Esophagus muscularis mucosa (tissue), 4 donors: ENCODE measurements at regions not wholly inside any gene's neighbourhood (a gene's known extent, or its start where the extent isn't known, plus 50 kb on each side); places are given as distances from the start of the nearest gene placed in this dataset.

Experiments used
- DNase-seq: peaks from one replicate; pipeline ENCODE4 v3.0.0-alpha.2; 2017; ENCODE audit errors: extremely low spot score
- H3K27ac ChIP-seq, 4 donors: fragments of 200-600 bp; sonication (generic); replicated peaks in 1 of 4; 1 replicate in 3 of 4; 2 replicates in 1 of 4; pipeline ENCODE4 v1.5.1; 2016 to 2019; ENCODE audit warnings: mild to moderate bottlenecking in 1 of 4
- H3K27me3 ChIP-seq, 4 donors: fragments of 200-600 bp; sonication (generic); one replicate each; pipeline versions ENCODE4 v1.5.1 to v1.6.0; 2016 to 2019
- H3K36me3 ChIP-seq, 4 donors: fragments of 200-600 bp; sonication (generic); one replicate each; pipeline ENCODE4 v1.5.1; 2016 to 2019
- H3K4me1 ChIP-seq, 4 donors: fragments of 200-600 bp; sonication (generic); one replicate each; pipeline ENCODE4 v1.5.1; 2016 to 2019
- H3K4me3 ChIP-seq, 4 donors: fragments of 200-600 bp; sonication (generic); 1 replicate in 2 of 4; 2 replicates in 2 of 4; pipeline ENCODE4 v1.5.1; 2016 to 2019; ENCODE audit warnings: mild to moderate bottlenecking in 4 of 4, moderate library complexity in 1 of 4
- H3K9me3 ChIP-seq, 4 donors: fragments of 200-600 bp; sonication (generic); 1 replicate in 3 of 4; 2 replicates in 1 of 4; pipeline ENCODE4 v1.5.1; 2016 to 2019
- EP300 ChIP-seq: sonication (generic); formaldehyde crosslinking; IDR thresholded peaks from one replicate; pipeline ENCODE4 v1.6.1; 2017; ENCODE audit warnings: antibody characterized with exemption
- POLR2A ChIP-seq: fragments of 450-650 bp; IDR thresholded peaks from one replicate; pipeline ENCODE4 v1.6.1; 2017; ENCODE audit warnings: antibody characterized with exemption, moderate library complexity, mild to moderate bottlenecking, low read depth
- POLR2AphosphoS5 ChIP-seq, 2 donors: sonication (generic); formaldehyde crosslinking; IDR thresholded peaks; one replicate each; pipeline ENCODE4 v1.6.1; 2017; ENCODE audit warnings: antibody characterized with exemption in 2 of 2
- WGBS: methylation state at CpG from one replicate; pipeline ENCODE4 v1.1.5; 2018; 5-methylcytosine and 5-hydroxymethylcytosine counted together
- intact Hi-C: fragments of 100-400 bp; cut with DNase I; formaldehyde crosslinking; loops from one replicate; pipeline ENCODE4 v1.15.1; 2023
- TF ChIP-seq, protein P1 (sequence below), 3 experiments: fragments of 200-600 bp in 2 of 3; fragments of 450-650 bp in 1 of 3; sonication (generic) in 2 of 3; IDR thresholded peaks; one replicate each; pipeline ENCODE4 v1.5.1; 2017 to 2019; ENCODE audit warnings: antibody characterized with exemption in 3 of 3, mild to moderate bottlenecking in 2 of 3, moderate library complexity in 1 of 3

DNA sequence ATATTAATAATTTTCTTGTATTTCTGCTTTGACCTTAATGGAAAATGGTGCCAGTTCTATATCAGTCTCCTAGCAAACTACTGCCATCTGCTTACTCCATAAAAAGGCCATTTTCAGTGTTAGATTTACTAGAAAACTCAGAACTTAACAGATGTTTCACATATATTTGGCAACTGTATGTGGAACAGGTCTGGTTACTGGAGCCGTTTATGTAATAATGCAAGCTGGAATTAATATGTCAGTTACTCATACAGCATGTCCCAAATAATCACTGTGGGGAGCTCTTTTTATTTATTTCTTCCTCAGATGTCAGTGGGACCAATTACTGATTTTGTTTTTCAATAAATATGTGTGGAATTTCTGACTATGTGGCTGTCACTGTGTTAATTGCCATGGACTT lies 1247.6 kb downstream of the CNTNAP5 start:
- Histone ChIP-seq H3K27me3 (no peaks in the 10 kb centered on the region), H3K4me1 (no peaks in the 10 kb centered on the region), H3K27ac (no peak overlapping the region), H3K9me3 (no peaks in the 10 kb centered on the region), H3K4me3 (no peak overlapping the region), H3K36me3 (no peaks in the 10 kb centered on the region)
- no peak for TF ChIP-seq POLR2AphosphoS5 (IDR thresholded peaks at IDR 0.05)
- no peak for TF ChIP-seq POLR2A
- no peak for TF ChIP-seq EP300
- TF ChIP-seq, protein P1, sequence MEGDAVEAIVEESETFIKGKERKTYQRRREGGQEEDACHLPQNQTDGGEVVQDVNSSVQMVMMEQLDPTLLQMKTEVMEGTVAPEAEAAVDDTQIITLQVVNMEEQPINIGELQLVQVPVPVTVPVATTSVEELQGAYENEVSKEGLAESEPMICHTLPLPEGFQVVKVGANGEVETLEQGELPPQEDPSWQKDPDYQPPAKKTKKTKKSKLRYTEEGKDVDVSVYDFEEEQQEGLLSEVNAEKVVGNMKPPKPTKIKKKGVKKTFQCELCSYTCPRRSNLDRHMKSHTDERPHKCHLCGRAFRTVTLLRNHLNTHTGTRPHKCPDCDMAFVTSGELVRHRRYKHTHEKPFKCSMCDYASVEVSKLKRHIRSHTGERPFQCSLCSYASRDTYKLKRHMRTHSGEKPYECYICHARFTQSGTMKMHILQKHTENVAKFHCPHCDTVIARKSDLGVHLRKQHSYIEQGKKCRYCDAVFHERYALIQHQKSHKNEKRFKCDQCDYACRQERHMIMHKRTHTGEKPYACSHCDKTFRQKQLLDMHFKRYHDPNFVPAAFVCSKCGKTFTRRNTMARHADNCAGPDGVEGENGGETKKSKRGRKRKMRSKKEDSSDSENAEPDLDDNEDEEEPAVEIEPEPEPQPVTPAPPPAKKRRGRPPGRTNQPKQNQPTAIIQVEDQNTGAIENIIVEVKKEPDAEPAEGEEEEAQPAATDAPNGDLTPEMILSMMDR (IDR thresholded peaks at IDR 0.05), result no peak
- intact Hi-C loops, result no loop called here
- WGBS, result 56% methylated on average over 1 of the region's 1 CpG
- DNase-seq, result no peak

DNA sequence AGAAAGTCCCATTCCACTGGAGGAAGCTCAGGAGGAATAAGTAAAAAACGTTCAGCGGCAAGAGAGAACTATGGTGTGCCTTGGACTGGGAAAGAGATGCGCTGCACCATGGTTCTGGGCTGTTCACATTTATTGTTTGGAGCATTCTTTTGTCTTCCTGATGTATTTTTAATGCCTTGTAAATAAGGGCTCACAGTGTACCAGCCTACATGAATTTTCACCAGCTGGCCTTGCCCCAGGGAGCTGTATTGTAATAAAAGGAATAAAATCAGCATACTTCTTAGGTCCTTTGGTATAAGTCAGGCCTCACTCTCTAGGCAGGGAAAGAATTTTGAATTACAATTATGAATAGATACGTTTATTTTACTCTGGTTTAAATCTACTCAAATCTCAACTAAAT lies 1249.6 kb downstream of the CNTNAP5 start:
- Histone ChIP-seq H3K4me3 (no peak overlapping the region), H3K9me3 (no peaks in the 10 kb centered on the region), H3K27me3 (no peaks in the 10 kb centered on the region), H3K36me3 (no peaks in the 10 kb centered on the region), H3K4me1 (no peaks in the 10 kb centered on the region), H3K27ac (no peak overlapping the region)
- DNase-seq, result no peak
- WGBS, result 81% methylated on average over 4 of the region's 4 CpGs
- intact Hi-C loops, result no loop called here
- TF ChIP-seq EP300 (no peak), POLR2A (no peak), POLR2AphosphoS5 (IDR thresholded peaks at IDR 0.05) (no peak)
- TF ChIP-seq, protein P1 (IDR thresholded peaks at IDR 0.05), result no peak

DNA sequence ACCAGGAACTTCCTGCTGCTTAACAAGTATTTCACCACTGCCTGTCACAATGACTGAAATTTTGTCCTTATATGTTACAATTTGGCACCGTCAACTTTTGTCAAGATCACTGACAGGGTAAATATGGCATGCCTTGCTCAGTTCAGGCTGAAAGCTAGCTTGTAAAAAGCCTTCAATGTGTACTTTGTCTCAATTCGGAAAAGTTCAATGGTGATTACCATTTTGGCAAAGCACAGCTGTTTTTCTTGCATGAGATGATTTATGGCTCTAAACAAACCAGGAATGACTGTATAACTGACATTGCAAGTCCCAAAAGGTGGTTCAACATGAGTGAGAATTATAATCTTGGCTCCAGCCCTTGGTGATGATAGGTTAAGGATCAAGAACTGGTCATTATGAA lies 1255.2 kb downstream of the CNTNAP5 start:
- Histone ChIP-seq H3K27ac (no peak overlapping the region), H3K27me3 (no peaks in the 10 kb centered on the region), H3K36me3 (no peaks in the 10 kb centered on the region), H3K4me3 (no peak overlapping the region), H3K4me1 (no peaks in the 10 kb centered on the region), H3K9me3 (no peaks in the 10 kb centered on the region)
- no peak for DNase-seq
- intact Hi-C loops, result no loop called here
- WGBS, result 49% methylated on average over 2 of the region's 2 CpGs
- TF ChIP-seq EP300 (no peak), POLR2AphosphoS5 (IDR thresholded peaks at IDR 0.05) (no peak), POLR2A (no peak)
- TF ChIP-seq, protein P1 (IDR thresholded peaks at IDR 0.05), result no peak

DNA sequence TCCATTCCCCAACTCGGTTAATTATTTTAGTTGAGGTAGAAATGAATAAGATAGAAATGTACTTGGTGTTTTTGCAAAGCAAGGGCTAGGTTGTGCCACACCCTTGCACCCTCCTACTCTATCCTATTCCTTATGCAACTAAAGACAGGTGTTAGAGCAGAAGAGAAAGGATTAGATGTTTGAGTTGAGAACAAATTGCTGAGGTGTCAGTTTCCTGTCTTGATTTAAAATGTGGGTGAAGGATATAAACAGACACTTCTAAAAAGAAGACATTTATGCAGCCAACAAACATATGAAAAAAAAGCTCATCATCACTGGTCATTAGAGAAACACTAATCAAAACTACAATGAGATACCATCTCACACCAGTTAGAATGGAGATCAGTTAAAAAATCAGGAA lies 1256.2 kb downstream of the CNTNAP5 start:
- Histone ChIP-seq H3K4me3 (no peak overlapping the region), H3K9me3 (no peaks in the 10 kb centered on the region), H3K4me1 (no peaks in the 10 kb centered on the region), H3K36me3 (no peaks in the 10 kb centered on the region), H3K27me3 (no peaks in the 10 kb centered on the region), H3K27ac (no peak overlapping the region)
- WGBS, result 94% methylated on average over 1 of the region's 1 CpG
- TF ChIP-seq POLR2A (no peak), POLR2AphosphoS5 (IDR thresholded peaks at IDR 0.05) (no peak), EP300 (no peak)
- TF ChIP-seq, protein P1 (IDR thresholded peaks at IDR 0.05), result no peak
- intact Hi-C loops, result no loop called here
- no peak for DNase-seq

DNA sequence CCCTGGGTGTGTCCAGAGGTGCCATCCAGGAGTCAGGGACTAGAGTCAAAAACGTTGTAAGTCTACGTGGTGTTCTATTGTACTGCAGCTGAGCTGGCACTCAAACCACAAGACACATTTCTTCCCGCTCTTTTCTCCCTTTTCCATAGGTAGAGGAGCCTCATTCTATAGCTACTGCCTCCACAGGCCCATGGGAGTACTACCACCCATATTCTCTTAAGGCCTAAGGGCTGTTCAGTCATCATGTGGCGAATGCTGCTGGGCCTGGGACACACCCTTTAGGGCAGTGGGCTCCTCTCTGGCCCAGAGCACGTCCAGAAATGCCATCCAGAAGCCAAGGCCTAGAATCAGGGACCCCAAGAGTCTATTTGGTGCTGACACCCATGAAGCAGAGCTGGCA lies 1271.7 kb downstream of the CNTNAP5 start:
- no peak overlapping the region for H3K27ac ChIP-seq
- no peaks in the 10 kb centered on the region for H3K4me1 ChIP-seq
- WGBS, result 88% methylated on average over 5 of the region's 5 CpGs
- intact Hi-C loops, result no loop called here
- no peak for DNase-seq
- H3K36me3 ChIP-seq, result no peaks in the 10 kb centered on the region
- TF ChIP-seq, protein P1 (IDR thresholded peaks at IDR 0.05), result no peak
- TF ChIP-seq POLR2AphosphoS5 (IDR thresholded peaks at IDR 0.05) (no peak), EP300 (no peak), POLR2A (no peak)
- H3K9me3 ChIP-seq, result peaks cover 0 to 5% (median 0%) of the 10 kb centered on the region in 4 donors
- H3K27me3 ChIP-seq, result no peaks in the 10 kb centered on the region
- H3K4me3 ChIP-seq, result no peak overlapping the region
